Loucy (cell line): ENCODE measurements at regions not wholly inside any gene's neighbourhood (a gene's known extent, or its start where the extent isn't known, plus 50 kb on each side); places are given as distances from the start of the nearest gene placed in this dataset.

Source experiments
- H2AFZ ChIP-seq: fragments of 200-600 bp; sonication (generic); 2 replicates; pipeline ENCODE4 v1.6.0; 2016; ENCODE audit warnings: antibody characterized with exemption, mild to moderate bottlenecking, low read length, moderate library complexity
- H3F3A ChIP-seq: fragments of 200-600 bp; 2 replicates; pipeline ENCODE4 v1.6.0; 2016; ENCODE audit warnings: antibody characterized with exemption, low read depth, mild to moderate bottlenecking
- H3K27me3 ChIP-seq: fragments of 200-600 bp; sonication (generic); 2 replicates; pipeline ENCODE4 v1.6.1; 2014; ENCODE audit warnings: low read length, mild to moderate bottlenecking; ENCODE audit not compliant: insufficient read depth, poor library complexity, severe bottlenecking
- H3K36me3 ChIP-seq: fragments of 200-600 bp; sonication (generic); 2 replicates; pipeline ENCODE4 v1.6.1; 2016; ENCODE audit warnings: low read length; ENCODE audit not compliant: insufficient read depth
- H3K4me1 ChIP-seq: fragments of 200-600 bp; sonication (generic); 2 replicates; pipeline ENCODE4 v1.5.1; 2014; ENCODE audit warnings: low read length, mild to moderate bottlenecking; ENCODE audit not compliant: insufficient read depth, poor library complexity, severe bottlenecking
- H3K4me2 ChIP-seq: fragments of 200-600 bp; sonication (generic); 2 replicates; pipeline ENCODE4 v1.6.0; 2014; ENCODE audit warnings: antibody characterized with exemption, low read length, low read depth, mild to moderate bottlenecking; ENCODE audit not compliant: poor library complexity, severe bottlenecking
- H3K4me3 ChIP-seq: fragments of 200-600 bp; sonication (generic); 2 replicates; pipeline ENCODE4 v1.5.1; 2014; ENCODE audit warnings: low read length, mild to moderate bottlenecking, mixed read lengths; ENCODE audit not compliant: poor library complexity, severe bottlenecking
- H3K79me2 ChIP-seq: fragments of 200-600 bp; sonication (generic); 2 replicates; pipeline ENCODE4 v1.6.1; 2014; ENCODE audit warnings: low read length; ENCODE audit not compliant: insufficient read depth
- H3K9ac ChIP-seq: fragments of 200-600 bp; sonication (generic); 2 replicates; pipeline ENCODE4 v1.6.0; 2014; ENCODE audit warnings: mild to moderate bottlenecking, low read depth, low read length, moderate library complexity; ENCODE audit not compliant: poor library complexity, severe bottlenecking
- H3K9me2 ChIP-seq: fragments of 200-600 bp; sonication (generic); replicated peaks from 2 replicates; pipeline ENCODE4 v1.6.1; 2016; ENCODE audit warnings: low read depth, low read length, mixed read lengths
- H3K9me3 ChIP-seq: fragments of 200-600 bp; sonication (generic); 2 replicates; pipeline ENCODE4 v1.6.1; 2014; ENCODE audit warnings: mild to moderate bottlenecking, antibody characterized with exemption, low read length, low read depth; ENCODE audit not compliant: insufficient read depth
- H4K20me1 ChIP-seq: fragments of 200-600 bp; sonication (generic); 2 replicates; pipeline ENCODE4 v1.6.0; 2014; ENCODE audit warnings: antibody characterized with exemption, low read length, mild to moderate bottlenecking; ENCODE audit not compliant: insufficient read depth, poor library complexity, severe bottlenecking
- EZH2phosphoT487 ChIP-seq: fragments of 200-600 bp; IDR thresholded peaks from 2 replicates; pipeline ENCODE4 v1.6.1; 2018; ENCODE audit warnings: antibody characterized with exemption, mild to moderate bottlenecking, moderate library complexity, borderline replicate concordance
- TF ChIP-seq, protein P1 (sequence below): fragments of 200-600 bp; sonication (generic); conservative IDR thresholded peaks from 2 replicates; pipeline ENCODE4 v1.5.1; 2014; ENCODE audit warnings: mild to moderate bottlenecking, antibody characterized with exemption, low read length

DNA sequence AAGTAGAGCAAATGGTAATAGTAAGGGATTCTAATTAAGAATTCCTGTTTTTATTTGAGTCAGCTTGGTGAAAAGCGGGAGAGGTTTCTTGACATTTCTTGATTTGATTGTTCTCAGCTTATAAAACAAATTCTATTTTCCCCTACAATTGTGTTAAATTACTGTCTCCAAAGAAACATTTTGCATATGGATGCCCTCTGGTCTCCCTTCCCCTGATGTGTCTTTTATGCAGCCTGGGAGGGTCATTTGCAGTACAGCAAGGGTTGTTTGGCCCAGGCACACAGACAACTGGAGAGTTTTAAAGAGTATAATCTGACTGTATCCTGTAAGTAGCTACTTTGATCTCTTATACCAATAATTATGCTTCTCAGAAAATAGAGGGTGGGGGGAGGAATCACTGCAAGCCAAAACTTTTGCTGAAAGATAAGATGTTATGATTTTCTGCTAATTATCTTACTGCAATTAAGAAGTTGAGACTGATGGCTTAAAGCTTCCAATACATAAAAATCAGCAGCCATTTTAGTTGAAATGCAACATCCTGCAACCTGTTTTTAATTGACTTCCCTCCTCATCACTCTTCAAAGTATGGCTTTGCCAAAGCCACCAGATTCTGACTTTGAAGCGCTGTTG lies 204.1 kb upstream of the SEMA6A start:
- H3K27me3 ChIP-seq: no peaks in the 10 kb centered on the region
- no peaks in the 10 kb centered on the region for H3F3A ChIP-seq
- TF ChIP-seq, protein P1, sequence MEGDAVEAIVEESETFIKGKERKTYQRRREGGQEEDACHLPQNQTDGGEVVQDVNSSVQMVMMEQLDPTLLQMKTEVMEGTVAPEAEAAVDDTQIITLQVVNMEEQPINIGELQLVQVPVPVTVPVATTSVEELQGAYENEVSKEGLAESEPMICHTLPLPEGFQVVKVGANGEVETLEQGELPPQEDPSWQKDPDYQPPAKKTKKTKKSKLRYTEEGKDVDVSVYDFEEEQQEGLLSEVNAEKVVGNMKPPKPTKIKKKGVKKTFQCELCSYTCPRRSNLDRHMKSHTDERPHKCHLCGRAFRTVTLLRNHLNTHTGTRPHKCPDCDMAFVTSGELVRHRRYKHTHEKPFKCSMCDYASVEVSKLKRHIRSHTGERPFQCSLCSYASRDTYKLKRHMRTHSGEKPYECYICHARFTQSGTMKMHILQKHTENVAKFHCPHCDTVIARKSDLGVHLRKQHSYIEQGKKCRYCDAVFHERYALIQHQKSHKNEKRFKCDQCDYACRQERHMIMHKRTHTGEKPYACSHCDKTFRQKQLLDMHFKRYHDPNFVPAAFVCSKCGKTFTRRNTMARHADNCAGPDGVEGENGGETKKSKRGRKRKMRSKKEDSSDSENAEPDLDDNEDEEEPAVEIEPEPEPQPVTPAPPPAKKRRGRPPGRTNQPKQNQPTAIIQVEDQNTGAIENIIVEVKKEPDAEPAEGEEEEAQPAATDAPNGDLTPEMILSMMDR: no peak
- no peak for TF ChIP-seq EZH2phosphoT487

GRCh38 chr5:116778032-116778431 lies 203.4 kb upstream of the SEMA6A start:
- Histone ChIP-seq H3K9me2 (no peaks in the 10 kb centered on the region), H2AFZ (no peak overlapping the region), H4K20me1 (no peaks in the 10 kb centered on the region), H3K4me3 (no peak overlapping the region), H3K36me3 (no peaks in the 10 kb centered on the region), H3F3A (no peaks in the 10 kb centered on the region), H3K9me3 (no peaks in the 10 kb centered on the region), H3K27me3 (no peaks in the 10 kb centered on the region), H3K4me2 (no peak overlapping the region), H3K9ac (no peak overlapping the region), H3K79me2 (no peaks in the 10 kb centered on the region), H3K4me1 (no peaks in the 10 kb centered on the region)
- TF ChIP-seq EZH2phosphoT487: no peak
- TF ChIP-seq, protein P1: no peak

More for the DNA sequence above, 204.1 kb upstream of the SEMA6A start:
- no peaks in the 10 kb centered on the region for H3K9me2 ChIP-seq
- H3K36me3 ChIP-seq: no peaks in the 10 kb centered on the region
- no peaks in the 10 kb centered on the region for H4K20me1 ChIP-seq
- H3K4me3 ChIP-seq: no peak overlapping the region
- H2AFZ ChIP-seq: no peak overlapping the region
- H3K4me1 ChIP-seq: no peaks in the 10 kb centered on the region
- no peaks in the 10 kb centered on the region for H3K79me2 ChIP-seq
- H3K9ac ChIP-seq: no peak overlapping the region
- no peak overlapping the region for H3K4me2 ChIP-seq
- H3K9me3 ChIP-seq: no peaks in the 10 kb centered on the region

GRCh38 chr5:116773926-116774325 lies 199.3 kb upstream of the SEMA6A start:
- no peaks in the 10 kb centered on the region for H3K4me1 ChIP-seq
- TF ChIP-seq, protein P1: no peak
- TF ChIP-seq EZH2phosphoT487: no peak

More at GRCh38 chr5:116773926-116774325, 199.3 kb upstream of the SEMA6A start:
- Histone ChIP-seq H3K9ac (no peak overlapping the region), H3K36me3 (no peaks in the 10 kb centered on the region), H3K9me2 (no peaks in the 10 kb centered on the region), H3K27me3 (no peaks in the 10 kb centered on the region), H3K4me2 (no peak overlapping the region), H3K79me2 (no peaks in the 10 kb centered on the region), H3K4me3 (no peak overlapping the region), H4K20me1 (no peaks in the 10 kb centered on the region), H2AFZ (no peak overlapping the region), H3K9me3 (no peaks in the 10 kb centered on the region), H3F3A (no peaks in the 10 kb centered on the region)
